Stimulated activated CD4-positive, alpha-beta T cell treated with anti-CD3 and anti-CD28 coated beads, Interleukin-4, amount 100 ng/mL, for 4 hours (primary cell): ENCODE measurements at regions not wholly inside any gene's neighbourhood (a gene's known extent, or its start where the extent isn't known, plus 50 kb on each side); places are given as distances from the start of the nearest gene placed in this dataset.
"Not testable (repeated sequence)": the region's sequence is repeated elsewhere in the genome, so short reads cannot be mapped to it uniquely, and the experiment has no call there.

ENCODE experiments used
- DNase-seq, 2 experiments: peaks; one replicate each; pipeline ENCODE4 v3.0.0-alpha.2; 2020

DNA sequence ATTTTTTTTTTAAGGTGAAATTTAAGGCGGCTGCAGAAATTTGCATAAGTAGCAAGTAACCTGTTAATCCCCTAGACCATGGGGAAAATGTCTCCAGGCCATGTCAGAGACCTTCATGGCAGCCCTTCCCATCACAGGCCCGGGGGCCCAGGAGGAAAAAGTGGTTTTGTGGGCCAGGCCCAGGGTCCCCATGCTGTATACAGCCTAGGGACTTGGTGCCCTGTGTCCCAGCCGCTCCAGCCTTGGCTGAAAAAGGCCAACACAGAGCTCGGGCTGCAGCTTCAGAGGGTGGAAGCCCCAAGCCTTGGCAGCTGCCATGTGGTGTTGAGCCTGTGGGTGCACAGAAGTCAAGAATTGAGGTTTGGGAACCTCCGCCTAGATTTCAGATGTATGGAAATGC is 218.3 kb downstream of the KCNRG start:
- DNase-seq: not testable (repeated sequence)

DNA sequence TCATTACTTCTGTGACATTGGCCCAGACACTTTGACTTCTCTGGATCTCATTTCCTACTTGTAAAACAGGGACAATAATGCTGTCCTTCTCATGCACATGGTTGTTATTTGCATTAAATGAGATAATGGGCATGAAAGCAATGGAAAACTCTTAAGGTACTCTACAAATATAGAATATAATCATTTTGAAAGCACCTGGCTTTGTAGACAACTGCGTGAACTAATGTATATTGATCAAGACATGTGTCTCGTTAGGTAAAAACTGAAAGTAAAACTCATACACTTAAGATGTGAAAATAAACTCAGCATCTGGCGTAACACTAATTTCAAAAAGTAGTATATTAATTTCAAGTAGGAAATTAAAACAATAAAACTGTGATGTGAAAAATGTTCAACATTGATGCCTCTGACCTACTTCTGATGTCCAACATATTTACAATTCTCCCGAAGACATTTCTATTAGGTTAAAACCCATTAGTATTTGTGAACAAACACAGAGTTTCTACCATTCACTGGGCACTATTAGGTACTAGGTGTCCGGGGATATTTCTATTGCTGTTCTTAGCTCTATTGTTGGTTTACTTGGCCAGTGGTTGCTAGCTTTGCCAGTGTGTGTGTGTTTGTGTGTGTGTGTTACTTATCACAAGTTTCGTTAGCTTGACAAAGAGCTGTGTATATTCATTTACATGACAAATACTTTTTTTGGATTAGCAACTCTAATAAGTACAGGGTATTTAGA is 220.5 kb downstream of the KCNRG start:
- no peak for DNase-seq

DNA sequence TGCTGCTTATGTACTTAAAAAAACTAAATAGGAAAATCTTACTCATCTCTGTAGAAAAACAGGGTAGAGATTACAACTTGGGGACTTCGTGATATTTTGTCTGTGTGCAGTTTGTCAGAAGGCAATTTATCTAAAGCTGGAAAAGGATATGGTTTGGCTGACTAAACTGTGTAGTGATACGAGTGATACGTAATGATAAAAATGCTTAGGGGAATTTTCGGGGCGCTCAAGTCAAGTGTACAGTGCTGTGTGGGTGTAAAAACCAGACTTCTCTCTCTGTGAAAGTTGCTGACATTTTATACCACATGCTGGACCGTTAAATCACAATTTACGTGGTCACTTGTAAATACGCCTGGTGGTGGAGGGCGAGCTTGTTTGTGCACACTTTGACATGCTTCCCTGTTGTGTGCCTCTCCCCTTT is 221.7 kb downstream of the KCNRG start:
- DNase-seq: peak in 1 of 2 experiments; percentile 39

DNA sequence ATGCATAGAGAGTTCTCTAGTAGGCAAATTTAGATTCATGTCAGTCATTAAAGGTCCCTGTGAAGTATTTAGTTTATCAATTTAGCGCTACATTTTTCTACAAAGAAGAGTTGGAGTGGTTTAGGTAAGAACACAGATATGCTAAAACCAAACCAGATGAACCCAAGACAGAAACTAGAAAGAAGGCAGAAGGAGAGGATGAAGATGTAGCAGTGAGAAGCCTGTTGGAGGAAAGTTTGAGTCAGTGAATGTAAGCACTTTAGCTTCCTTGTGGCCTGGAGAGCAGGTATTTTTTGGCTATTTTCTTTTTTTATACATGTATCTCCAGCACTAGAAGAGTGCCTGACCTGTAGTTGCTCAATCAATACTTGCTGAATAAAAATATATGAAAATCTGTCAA is 223.7 kb downstream of the KCNRG start:
- DNase-seq: no peak

DNA sequence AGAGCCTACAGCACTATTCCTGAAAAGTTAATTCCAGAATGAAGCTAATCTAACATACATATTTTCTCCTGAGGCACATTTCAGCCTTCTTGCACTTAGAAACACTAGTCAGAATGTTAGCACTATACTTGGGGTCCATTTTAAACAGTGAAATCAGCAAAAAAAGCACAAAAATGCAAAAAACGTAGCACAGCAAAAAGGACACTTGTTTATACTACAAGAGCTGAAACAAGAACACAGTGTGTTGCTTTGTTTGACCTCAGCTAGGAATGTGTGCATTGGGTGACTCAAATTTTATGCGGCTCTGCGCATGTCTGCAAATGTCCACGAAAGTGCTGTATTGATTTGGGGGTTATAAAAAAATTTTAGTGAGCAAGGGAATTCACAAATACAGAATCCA is 226.2 kb downstream of the KCNRG start:
- no peak for DNase-seq

DNA sequence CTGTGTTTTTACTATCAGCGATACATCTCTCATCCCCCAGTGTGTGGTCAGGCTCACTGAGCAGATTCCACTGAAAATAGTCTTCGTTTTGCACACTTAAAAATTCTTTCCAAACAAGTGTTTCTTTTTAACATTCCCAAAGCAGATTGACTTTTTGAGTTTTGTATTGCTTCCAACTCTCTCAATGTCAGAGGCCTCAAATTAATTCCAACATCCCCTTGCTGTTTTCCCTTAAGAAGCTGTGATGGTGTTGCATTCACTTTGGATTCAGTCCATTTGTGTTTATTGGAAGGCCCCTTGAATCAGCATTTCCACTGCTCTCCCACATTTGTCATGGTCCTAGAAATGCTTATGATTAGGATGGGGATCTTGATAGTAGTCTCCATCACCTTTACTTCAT is 228.7 kb downstream of the KCNRG start:
- no peak for DNase-seq

DNA sequence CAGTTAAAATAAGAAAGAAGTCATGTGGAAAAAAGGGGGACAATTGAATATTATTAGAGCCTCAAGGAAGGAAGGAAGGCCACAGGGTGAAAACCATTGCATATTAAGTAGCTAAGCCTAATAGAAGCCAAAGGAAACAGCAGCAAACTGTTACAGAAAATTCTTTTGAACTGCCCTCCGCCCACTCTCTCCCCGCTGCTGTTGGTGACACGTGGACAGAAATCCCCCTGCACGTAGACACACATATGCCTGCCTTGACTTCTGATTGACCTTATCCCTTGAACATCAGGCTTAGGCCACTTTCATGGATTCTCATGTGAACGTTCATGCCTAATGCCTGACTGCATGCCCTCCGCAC is 229.1 kb downstream of the KCNRG start:
- DNase-seq: no peak

DNA sequence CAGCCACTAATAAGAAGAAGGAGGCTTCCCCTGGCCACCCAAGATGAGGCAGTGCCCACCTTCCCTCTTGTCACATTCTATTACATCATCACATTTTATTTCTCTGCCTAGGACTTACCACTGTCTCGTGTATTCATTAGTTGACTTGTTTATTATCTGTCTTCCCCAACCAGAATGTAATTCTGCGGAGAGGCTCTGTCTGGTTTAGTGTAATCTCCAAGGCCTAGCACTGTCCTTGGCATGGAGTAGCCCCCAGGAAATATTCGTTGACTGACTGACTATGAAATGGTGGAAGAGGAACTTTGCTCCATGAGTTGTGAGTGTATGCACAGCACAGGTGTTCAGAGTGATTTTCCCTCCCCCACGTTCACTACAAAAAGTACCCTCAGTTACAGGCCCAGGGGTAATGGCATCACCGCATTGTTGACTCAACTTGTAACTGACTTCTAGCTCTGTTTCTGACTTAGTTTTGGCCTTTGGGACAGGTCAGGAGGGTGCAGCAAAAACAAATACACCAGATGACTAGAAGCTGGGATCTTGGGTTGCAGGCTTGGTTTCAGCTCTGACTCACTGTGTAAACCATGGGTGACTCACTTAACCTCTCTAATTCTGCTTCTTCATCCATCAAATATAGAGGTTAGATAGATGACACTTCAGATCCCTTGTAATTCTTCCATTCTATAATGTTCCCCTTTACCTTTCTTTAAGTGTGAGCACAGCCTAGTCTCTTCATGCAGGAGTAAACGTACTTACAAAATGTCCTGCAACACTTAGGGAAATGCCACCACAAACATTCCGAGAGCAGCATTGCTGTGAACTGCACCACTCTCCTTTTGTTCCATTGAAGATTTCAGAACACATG is 229.7 kb downstream of the KCNRG start:
- peak; percentile 22 to 55 for DNase-seq

DNA sequence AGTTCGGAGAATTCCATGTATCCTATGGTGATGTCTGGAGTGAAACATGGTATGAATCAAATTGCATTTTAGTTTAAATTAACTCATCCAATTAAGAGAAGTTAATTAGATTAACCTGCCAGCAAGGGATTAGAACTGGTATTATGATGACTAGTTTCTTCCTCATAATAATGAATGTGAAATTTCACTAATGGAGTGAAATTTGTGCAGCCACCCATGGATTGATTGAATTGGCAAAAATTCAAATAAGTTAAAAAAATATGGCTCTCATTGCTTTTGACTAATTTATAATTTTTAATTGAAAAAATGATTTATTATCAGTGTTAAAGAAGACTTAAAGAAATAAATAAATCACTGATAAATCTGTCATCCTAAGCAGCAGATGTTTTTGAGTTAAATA is 232.0 kb downstream of the KCNRG start:
- no peak for DNase-seq

DNA sequence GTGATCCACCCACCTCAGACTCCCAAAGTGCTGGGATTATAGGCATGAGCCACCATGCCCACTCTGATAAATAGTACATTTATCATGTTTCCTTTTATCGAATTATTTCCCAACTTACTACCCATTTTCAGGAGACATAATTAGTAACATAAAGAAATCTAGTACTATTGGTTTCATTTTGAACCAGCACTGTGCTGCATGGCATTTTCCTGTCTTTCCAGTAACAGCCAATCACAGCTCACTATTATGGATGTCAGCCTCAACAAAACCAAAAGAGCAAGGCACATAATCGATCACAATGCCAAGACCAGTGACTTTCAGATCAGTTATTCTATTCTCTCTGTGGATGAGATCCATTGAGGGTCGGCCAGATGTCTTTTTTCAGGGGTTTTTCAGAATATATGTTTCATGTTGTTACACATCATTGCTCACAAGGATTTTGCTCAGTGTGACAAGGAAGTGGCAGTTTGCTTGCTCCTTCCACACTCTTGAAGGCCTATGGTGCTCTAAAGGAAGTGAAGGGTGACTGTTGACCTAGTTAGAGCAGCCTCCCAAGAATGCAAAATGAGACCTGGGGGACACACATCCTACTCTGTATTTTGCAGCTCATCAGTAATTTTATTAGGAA is 233.4 kb downstream of the KCNRG start:
- DNase-seq: no peak

DNA sequence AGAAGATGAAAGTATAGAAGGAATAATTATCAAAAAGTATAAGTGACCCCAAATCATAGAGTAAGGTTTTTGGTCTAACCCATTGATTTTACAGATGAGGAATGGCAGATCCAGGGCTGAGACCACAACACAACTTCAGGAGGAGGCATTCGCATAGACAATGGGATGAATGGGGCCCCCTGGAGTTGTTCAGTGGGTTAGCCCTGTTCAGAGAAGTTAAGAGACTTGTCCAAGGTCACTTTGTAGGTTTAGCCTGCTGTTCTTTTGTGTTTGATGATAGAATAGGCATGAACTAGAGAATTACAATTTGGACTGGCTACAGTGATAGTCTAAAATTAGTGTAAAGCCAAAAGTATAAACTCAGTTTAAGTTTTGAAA is 233.9 kb downstream of the KCNRG start:
- no peak for DNase-seq

DNA sequence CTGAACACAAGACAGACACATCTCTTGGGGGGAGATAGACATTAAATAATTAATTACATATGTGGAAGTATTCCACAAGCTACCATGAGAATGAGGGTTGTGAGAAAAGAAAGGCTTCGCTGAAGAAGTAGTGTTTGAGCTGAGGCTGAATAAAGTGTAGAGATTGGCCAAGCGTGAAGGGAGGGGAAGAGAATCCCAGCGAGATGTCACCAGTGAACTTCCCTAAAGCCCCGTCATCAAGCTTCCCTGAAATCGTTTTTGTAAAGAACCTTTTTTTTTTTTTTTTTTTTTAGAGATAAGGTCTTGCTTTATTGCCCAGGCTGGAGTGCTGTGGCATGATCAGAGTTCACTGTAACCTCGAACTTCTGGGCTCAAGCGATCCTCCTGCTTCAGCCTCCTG is 235.2 kb downstream of the KCNRG start:
- DNase-seq: no peak

DNA sequence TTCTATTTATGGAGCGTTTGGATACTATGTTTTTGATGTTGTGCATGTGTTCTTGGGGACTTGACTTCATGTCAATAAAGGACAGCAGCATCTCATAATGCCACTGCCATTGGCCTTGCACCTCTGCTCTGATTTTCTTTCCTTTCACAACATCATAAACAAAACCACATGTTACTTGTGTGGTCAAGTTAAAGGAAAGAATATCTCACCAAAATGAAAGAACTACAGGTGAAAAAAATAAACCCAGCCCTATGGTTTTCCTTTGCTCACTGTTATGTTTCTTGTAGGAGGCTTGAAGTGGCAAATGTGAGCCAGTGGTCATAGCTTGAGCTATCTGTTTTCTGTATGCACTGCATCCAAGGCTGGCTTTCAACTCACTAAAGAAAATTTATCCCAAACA is 240.4 kb downstream of the KCNRG start:
- DNase-seq: no peak

DNA sequence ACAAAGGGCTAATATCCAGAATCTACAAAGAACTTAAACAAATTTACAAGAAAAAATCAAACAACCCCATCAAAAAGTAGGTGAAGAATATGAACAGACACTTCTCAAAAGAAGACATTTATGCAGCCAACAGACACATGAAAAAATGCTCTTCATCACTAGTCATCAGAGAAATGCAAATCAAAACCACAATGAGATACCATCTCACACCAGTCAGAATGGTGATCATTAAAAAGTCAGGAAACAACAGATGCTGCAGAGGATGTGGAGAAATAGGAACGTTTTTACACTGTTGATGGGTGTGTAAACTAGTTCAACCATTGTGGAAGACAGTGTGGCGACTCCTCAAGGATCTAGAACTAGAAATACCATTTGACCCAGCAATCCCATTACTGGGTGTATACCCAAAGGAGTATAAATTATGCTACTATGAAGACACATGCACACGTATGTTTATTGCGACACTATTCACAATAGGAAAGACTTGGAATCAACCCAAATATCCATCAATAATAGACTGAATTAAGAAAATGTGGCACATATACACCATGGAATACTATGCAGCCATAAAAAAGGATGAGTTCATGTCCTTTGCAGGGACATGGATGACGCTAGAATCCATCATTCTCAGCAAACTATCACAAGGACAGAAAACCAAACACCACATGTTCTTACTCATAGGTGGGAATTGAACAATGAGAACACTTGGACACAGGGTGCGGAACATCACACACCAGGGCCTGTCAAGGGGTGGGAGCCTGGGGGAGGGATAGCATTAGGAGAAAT is 241.5 kb downstream of the KCNRG start:
- DNase-seq: not testable (repeated sequence)

DNA sequence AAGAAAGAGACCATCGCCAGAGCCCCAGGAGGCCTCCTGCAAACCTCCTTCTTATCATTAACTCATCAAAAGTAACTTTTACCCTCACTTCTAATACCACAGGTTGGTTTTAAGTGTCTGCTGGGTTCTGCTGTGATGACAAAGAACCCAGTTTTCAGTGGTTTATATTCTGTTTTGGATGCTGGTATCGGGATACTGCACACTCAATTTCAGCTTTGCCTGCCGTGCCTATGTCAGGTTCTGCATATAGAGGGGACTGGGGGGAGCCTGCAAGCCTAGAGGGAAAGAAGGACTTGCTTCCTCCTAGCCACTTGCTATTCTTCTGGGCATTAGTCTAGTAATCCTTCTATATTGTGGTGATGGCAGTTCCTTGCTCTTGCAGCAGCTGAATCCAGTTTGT is 242.4 kb downstream of the KCNRG start:
- no peak for DNase-seq

DNA sequence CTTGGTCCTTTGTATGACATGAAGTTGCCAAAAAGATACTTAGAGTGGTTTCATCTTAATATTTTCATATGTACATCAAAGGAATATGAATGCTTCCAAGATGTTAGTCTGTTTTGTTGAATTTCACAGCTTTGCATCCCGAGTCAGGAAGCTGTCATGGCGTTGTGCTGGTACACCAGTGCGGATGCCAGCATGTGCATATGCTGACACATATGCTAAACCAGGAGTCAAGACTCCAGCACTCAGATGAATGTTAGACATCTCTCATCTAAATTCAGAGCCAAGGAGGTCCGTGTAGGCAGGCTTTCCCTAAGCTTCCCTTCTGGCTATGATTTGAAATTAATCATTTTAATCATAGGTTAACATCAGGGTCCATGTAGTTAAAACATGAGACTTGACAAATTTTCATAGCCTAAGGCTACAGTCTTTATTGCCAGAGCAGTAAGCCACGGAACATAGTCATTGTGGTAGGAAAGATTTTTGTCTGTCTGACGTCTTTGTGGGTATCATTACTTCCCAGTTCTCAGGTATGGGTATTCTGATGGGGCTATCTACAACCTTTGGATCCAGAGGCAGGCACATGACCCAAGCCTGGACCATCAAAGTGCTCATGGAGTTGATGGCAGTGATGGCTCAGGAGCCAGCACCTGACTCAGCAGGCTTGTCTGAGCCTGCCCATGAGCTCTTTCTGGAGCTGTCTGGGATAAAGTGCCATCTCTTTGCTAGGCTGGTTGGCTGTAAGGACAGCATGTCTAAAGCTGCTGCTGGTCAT is 246.1 kb downstream of the KCNRG start:
- no peak for DNase-seq

DNA sequence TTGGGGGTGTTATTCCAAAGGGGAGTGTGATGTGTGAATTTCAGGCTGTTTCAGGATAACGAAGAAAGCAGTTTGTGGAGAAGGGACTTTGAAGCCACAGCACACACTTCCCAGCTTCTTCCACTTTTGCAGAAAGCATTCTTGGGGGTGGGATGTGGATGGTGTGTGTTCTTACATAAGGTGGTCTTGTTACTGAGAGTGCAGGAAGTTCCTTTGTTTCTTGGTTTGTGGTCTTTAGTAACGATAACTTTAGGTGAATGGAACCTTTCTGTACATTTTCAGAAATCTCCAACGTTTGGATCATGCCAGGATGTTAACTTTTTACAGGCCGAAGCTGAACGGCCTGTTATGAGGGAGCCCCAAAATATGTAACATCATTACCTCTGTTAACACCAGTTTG is 251.8 kb downstream of the KCNRG start:
- no peak for DNase-seq

DNA sequence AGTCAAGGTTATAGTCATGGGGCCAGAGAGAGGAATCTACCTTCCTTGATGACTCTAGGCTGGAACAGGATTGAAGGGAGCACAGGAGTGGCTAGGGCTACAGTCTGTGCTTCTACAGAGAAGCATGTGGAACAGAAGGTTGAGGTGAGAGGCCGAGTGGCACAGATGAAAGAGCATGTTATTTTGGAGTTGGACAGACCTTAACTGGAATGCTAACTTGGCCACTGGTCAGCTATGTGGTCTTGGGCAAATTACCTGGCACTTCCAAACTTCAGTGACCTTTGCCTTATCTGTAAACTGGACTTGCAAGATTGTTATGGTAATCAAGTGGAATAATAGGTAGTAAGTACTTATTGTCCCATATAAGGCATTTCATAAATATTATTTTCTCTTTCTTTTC is 252.7 kb downstream of the KCNRG start:
- no peak for DNase-seq

DNA sequence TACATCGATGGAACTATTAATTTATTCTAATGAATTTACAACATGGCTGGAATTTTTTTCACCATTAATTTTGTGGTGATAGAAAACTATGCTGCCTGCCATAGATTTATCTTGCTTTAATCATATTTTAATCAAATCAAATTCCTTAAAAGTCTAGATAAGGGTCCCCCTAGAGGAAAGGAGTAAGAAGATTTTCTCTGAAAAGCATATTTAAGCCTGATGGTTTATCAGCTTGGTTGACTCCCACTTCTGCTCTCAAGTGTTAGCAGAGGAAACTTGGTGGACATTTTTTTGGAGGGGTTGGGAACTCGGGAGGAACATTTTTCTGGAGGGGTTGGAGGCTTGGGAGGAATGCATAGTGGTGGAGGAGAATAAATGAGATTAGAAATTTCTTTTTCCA is 253.3 kb downstream of the KCNRG start:
- DNase-seq: no peak

DNA sequence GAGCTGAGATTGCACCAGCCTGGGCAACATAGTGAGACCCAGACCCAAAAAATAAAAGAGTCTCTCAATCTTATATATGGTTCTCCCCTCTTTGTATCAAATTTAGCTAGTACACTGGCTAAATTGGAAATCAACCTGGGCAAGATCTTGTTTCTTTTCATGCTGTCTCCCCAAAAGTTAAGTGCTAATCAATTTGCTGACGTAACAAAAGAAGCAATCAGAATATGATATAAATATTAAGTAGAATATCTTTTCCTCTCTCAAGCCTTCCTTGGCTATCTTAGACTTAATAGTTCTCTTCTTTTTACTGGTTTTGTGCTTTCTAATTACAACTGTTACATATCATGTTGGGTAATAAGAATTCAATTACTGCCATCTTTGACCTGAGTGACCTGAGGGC is 258.9 kb downstream of the KCNRG start:
- no peak for DNase-seq

DNA sequence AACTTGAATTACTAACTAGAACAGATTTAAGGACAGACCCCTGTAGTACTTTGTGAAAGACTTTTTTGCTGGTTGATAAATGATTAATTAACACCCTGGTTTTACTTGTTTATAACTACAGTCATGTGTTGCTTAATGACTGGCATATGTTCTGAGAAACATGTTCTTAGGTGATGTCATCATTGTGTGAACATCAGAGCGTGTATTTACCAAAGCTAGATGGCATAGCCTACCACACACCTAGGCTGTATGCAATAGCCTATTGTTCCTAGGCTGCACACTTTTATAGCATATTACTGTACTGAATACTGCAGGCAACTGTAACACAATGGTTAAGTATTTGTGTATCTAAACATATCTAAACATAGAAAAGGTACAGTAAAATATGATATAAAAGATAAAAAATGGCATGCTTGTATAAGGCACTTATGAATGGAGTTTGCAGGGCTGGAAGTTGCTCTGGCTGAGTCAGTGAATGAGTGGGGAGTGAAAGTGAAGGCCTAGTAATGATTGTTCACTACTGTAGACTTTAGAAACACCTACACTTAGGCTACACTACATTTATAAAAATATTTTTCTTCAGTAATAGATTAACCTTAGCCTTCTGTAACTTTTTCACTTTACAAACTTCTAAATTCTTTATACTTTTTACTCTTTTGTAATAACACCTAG is 260.3 kb downstream of the KCNRG start:
- no peak for DNase-seq

DNA sequence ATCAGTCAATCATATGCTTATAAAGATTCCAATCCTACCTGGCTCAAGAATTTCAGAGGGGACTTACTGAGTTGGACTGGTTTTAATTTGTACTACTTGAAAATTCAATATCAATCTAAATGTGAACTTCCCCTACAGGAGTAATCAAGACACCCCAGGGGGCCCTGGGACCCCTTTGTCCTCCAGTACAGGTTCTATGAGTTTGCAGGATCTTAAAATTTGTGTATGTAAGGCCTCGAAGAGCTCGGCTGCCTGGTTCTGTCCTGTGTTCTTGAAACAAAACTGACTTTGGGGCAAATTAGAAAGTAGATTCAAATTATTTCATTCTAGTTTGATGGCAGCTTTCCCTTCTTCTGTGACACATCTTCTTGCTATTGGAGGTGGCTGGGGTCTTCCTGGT is 261.3 kb downstream of the KCNRG start:
- DNase-seq: no peak
